Right lung (tissue), 2 donors: ENCODE measurements at regions not wholly inside any gene's neighbourhood (a gene's known extent, or its start where the extent isn't known, plus 50 kb on each side); places are given as distances from the start of the nearest gene placed in this dataset.

ENCODE experiments used
- DNase-seq, 2 donors: peaks; one replicate each; pipeline ENCODE4 v3.0.0-alpha.2; 2013

- DNase-seq: no peak
Observed at GRCh38 chr17:79316805-79317204, 242.2 kb downstream of the ENGASE start.

- no peak for DNase-seq
Observed at GRCh38 chr17:79315358-79316105, 240.9 kb downstream of the ENGASE start.

- DNase-seq: no peak
Observed at GRCh38 chr17:79314617-79315357, 240.2 kb downstream of the ENGASE start.

GRCh38 chr17:79311373-79311772 lies 236.7 kb downstream of the ENGASE start:
- no peak for DNase-seq

- DNase-seq: peak; percentile 9 to 14
Observed at GRCh38 chr17:79306424-79307318, 232.0 kb downstream of the ENGASE start.

- DNase-seq: peak in 1 of 2 donors; percentile 9
Observed at GRCh38 chr17:79305768-79306423, 231.3 kb downstream of the ENGASE start.

- no peak for DNase-seq
Observed at GRCh38 chr17:79305376-79305767, 230.7 kb downstream of the ENGASE start.

- DNase-seq: no peak
Observed at GRCh38 chr17:79304884-79305283, 230.3 kb downstream of the ENGASE start.

GRCh38 chr17:79303641-79304205 lies 229.1 kb downstream of the ENGASE start:
- no peak for DNase-seq

GRCh38 chr17:79301469-79301868 lies 226.8 kb downstream of the ENGASE start:
- DNase-seq: no peak

- no peak for DNase-seq
Observed at GRCh38 chr17:79299349-79299748, 224.7 kb downstream of the ENGASE start.

- DNase-seq: no peak
Observed at GRCh38 chr17:79298799-79299198, 224.2 kb downstream of the ENGASE start.

- DNase-seq: no peak
Observed at GRCh38 chr17:79296243-79296642, 221.6 kb downstream of the ENGASE start.

- DNase-seq: no peak
Observed at GRCh38 chr17:79295307-79295706, 220.7 kb downstream of the ENGASE start.

- peak; percentile 48 to 66 for DNase-seq
Observed at GRCh38 chr17:79294459-79295071, 219.9 kb downstream of the ENGASE start.

GRCh38 chr17:79292501-79292900 lies 217.9 kb downstream of the ENGASE start:
- no peak for DNase-seq

- no peak for DNase-seq
Observed at GRCh38 chr17:79291391-79291790, 216.8 kb downstream of the ENGASE start.

- DNase-seq: no peak
Observed at GRCh38 chr17:79290726-79291125, 216.1 kb downstream of the ENGASE start.

- no peak for DNase-seq
Observed at GRCh38 chr17:79288950-79289349, 214.3 kb downstream of the ENGASE start.

GRCh38 chr17:79286440-79286839 lies 211.8 kb downstream of the ENGASE start:
- DNase-seq: no peak

GRCh38 chr17:79285973-79286372 lies 211.3 kb downstream of the ENGASE start:
- DNase-seq: no peak
